AG04450 (cell line): ENCODE measurements at regions not wholly inside any gene's neighbourhood (a gene's known extent, or its start where the extent isn't known, plus 50 kb on each side); places are given as distances from the start of the nearest gene placed in this dataset.

Experiments
- CTCF ChIA-PET: fragments of 300-600, 350-600 bp; formaldehyde crosslinking; extraction: SDS; loops from one replicate; lab custom pipeline; 2022; ENCODE audit warnings: antibody characterized with exemption, inconsistent platforms; lab: Charles Lee
- POLR2A ChIA-PET: fragments of 350-600 bp; formaldehyde crosslinking; extraction: SDS; loops from one replicate; lab custom pipeline; 2021; ENCODE audit warnings: antibody characterized with exemption, inconsistent platforms; lab: Yijun Ruan, JAX
- DNase-seq: peaks from one replicate; pipeline ENCODE4 v3.0.0-alpha.2; 2011; ENCODE audit warnings: low read depth, low spot score
- H3K27ac ChIP-seq: one replicate; pipeline ENCODE4 v1.5.1; 2012; ENCODE audit warnings: low read depth, low read length, control low read depth
- H3K27me3 ChIP-seq: one replicate; pipeline ENCODE4 v1.6.0; 2012; ENCODE audit warnings: low read length; ENCODE audit not compliant: control insufficient read depth, insufficient read depth
- H3K4me3 ChIP-seq: 2 replicates; pipeline ENCODE4 v1.5.1; 2011; ENCODE audit warnings: mild to moderate bottlenecking, low read depth, low read length, control low read depth
- H3K9me3 ChIP-seq: 2 replicates; pipeline ENCODE4 v1.5.1; 2012; ENCODE audit warnings: low read length; ENCODE audit not compliant: control insufficient read depth, insufficient read depth
- CTCF ChIP-seq: IDR thresholded peaks from 2 replicates; pipeline ENCODE4 v1.5.1; 2011; ENCODE audit warnings: low read depth, low read length, control low read depth, inconsistent platforms

DNA sequence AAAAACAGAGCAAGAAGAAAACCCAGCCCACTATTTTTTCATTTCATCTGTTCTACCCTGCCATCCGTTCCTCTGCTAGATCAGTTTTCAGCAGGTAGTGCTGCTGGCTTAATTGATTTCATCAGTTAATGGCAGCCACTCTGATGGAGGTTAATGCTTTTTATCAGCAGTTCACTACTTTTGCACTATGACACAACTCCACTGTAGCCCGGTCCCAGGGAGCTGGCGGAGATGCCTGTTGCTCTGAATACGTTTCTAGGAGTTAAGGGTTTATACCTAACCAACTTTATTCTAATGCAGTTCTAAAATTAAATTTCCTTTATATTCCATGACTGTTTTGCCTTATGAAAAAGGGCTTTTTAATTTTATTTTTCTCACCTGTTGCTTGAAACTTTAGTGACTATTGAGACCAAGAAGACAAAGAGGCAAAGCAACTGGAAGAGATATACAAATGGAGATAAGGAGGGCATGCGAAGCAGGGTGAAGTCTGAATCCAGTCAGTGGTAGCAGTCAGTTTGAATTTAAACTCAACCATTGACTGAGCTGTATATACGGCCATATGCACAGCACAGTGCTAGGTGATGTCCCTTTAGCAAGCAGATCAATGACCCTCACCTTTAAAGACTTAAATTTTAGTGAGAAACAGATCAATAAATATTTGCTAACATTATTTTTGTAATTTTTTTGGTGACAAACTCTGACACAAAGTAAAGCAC, 477.9 kb downstream of the LMO4 start:
- ChIA-PET POLR2A (no interaction called here), CTCF (interaction anchor here (1.0 to 2.2 kb wide), 2 partner anchors 11 to 147 kb away, joined by 4 to 8 read pairs; no protein-coding TSS in a partner anchor)
- H3K9me3 ChIP-seq: no peaks in the 10 kb centered on the region
- H3K27ac ChIP-seq: peak overlapping the region; percentile 25
- H3K4me3 ChIP-seq: peak overlapping the region; percentile 25; the same call in 1 of the 2 replicates
- H3K27me3 ChIP-seq: no peaks in the 10 kb centered on the region
- DNase-seq: no peak
- no peak for TF ChIP-seq CTCF

- no peaks in the 10 kb centered on the region for H3K27me3 ChIP-seq
- H3K27ac ChIP-seq: no peak overlapping the region
- CTCF ChIA-PET: interaction anchor here (1.3 to 1.8 kb wide), 3 partner anchors 11 to 517 kb away, joined by 3 to 6 read pairs (median 4); no protein-coding TSS in a partner anchor
- TF ChIP-seq CTCF: no peak
- H3K9me3 ChIP-seq: no peaks in the 10 kb centered on the region
- no peak for DNase-seq
- POLR2A ChIA-PET: no interaction called here
- no peak overlapping the region for H3K4me3 ChIP-seq
Measured at GRCh38 chr1:87810166-87810565, 481.5 kb downstream of the LMO4 start.

DNA sequence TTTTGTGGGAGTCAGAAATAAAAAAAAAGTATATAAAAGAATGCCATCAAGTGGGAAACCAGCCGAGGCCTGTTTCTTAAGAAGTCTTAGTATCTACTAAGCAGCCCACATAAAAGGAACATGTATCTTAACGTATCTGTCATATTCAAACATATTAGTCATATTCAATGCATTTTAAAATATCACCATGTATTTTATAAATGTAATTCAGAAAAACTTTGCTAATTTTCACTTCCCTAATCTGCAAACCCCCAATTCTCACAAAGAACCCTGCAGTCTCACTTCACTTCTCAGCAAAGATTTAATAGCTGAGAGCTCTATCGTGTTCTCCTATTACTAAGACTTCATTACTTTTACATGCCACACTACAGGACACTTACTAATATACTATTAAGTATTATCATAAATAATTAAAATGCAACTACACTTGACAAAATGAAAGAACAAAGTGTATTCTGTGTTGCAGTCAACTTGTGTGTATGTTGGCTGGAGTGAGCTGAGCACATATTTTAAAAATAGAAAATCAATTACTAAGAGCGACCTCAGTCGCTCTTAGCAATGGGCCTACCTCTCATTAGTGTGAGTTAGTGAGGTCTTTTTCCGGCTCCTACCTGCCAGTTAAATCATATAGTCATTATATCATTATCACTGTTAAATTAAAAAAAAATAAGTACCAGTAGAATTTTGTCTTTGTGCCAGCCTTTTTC, 484.3 kb downstream of the LMO4 start:
- CTCF ChIA-PET: no interaction called here
- Histone ChIP-seq H3K9me3 (no peaks in the 10 kb centered on the region), H3K27ac (no peak overlapping the region), H3K4me3 (no peak overlapping the region), H3K27me3 (no peaks in the 10 kb centered on the region)
- no peak for TF ChIP-seq CTCF
- POLR2A ChIA-PET: no interaction called here
- DNase-seq: no peak

DNA sequence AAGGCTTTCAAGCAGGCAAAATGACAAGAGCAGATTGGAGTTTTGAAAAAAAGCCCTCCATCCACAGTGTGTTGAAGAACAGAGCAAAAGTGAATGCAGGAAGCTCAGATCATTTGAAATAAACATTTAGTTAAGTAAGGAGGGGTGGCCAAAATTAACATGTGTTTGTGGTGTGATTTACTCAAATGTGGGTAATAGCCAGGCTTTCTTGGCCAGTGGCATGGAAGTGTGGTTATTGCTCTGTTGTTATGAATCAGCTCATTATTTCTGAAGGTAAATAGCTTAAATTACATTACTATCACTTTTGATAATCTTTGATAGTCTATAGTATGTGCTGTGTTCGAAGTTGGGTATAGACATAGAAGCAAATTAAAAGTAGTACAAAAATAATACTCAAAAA, 485.9 kb downstream of the LMO4 start:
- Histone ChIP-seq H3K9me3 (no peaks in the 10 kb centered on the region), H3K27me3 (no peaks in the 10 kb centered on the region), H3K4me3 (no peak overlapping the region), H3K27ac (no peak overlapping the region)
- no peak for DNase-seq
- ChIA-PET CTCF (interaction anchor here (0.7 kb wide), 1 partner anchor 11 kb away, joined by 3 read pairs; no protein-coding TSS in a partner anchor), POLR2A (no interaction called here)
- no peak for TF ChIP-seq CTCF

GRCh38 chr1:87816646-87817045, 488.0 kb downstream of the LMO4 start:
- H3K9me3 ChIP-seq: no peaks in the 10 kb centered on the region
- ChIA-PET POLR2A (no interaction called here), CTCF (no interaction called here)
- no peak for DNase-seq
- no peak overlapping the region for H3K4me3 ChIP-seq
- no peak overlapping the region for H3K27ac ChIP-seq
- TF ChIP-seq CTCF: no peak
- H3K27me3 ChIP-seq: no peaks in the 10 kb centered on the region
